Keratinocyte (primary cell): ENCODE measurements at regions not wholly inside any gene's neighbourhood (a gene's known extent, or its start where the extent isn't known, plus 50 kb on each side); places are given as distances from the start of the nearest gene placed in this dataset.

Experiments used
- CTCF ChIP-seq, 3 experiments: IDR thresholded peaks in 1 of 3; conservative IDR thresholded peaks in 1 of 3; optimal IDR thresholded peaks in 1 of 3; 2 replicates in 2 of 3; 3 replicates in 1 of 3; pipeline versions ENCODE3 to v1.5.1; 2011; ENCODE audit warnings: low read length in 3 of 3, mild to moderate bottlenecking in 3 of 3, moderate library complexity in 2 of 3, control low read depth in 1 of 3, inconsistent platforms in 1 of 3; ENCODE audit not compliant: insufficient read depth in 2 of 3; ENCODE audit errors: extremely low read depth in 1 of 3
- EZH2 ChIP-seq: IDR thresholded peaks from one replicate; pipeline ENCODE4 v1.6.1; 2012; ENCODE audit warnings: inconsistent platforms, mild to moderate bottlenecking, low read length, moderate library complexity

DNA sequence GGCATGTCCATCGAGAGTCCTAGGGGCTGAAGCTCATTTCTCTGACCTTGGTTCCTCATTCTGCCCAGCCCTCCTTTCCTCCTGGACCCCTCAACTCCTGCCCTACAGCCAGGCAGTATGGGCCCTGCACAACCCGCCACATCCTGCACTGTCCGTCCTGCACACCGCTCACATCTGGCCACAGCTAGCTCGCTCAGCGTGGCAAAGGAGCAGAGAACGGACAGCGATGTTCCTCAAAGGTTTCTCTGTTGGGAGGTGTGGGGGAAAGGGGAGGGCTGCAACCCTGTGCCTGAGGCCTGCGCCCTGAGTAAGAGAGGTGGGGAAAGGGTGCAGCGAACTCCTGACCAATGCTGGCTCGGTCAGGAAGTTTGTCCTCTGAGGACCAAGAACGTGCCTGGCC is 90.1 kb downstream of the PXDC1 start:
- no peak for TF ChIP-seq EZH2
- no peak for TF ChIP-seq CTCF (optimal IDR thresholded peaks at IDR 0.05 in 1 of 3, IDR thresholded peaks at IDR 0.05 in 1 of 3, conservative IDR thresholded peaks at IDR 0.05 in 1 of 3; ENCODE audit: extremely low read depth in 1 of 3, insufficient read depth in 2 of 3, low read length in 3 of 3)
